ENCODE measurements at regions not wholly inside any gene's neighbourhood (a gene's known extent, or its start where the extent isn't known, plus 50 kb on each side); places are given as distances from the start of the nearest gene placed in this dataset.

DNA sequence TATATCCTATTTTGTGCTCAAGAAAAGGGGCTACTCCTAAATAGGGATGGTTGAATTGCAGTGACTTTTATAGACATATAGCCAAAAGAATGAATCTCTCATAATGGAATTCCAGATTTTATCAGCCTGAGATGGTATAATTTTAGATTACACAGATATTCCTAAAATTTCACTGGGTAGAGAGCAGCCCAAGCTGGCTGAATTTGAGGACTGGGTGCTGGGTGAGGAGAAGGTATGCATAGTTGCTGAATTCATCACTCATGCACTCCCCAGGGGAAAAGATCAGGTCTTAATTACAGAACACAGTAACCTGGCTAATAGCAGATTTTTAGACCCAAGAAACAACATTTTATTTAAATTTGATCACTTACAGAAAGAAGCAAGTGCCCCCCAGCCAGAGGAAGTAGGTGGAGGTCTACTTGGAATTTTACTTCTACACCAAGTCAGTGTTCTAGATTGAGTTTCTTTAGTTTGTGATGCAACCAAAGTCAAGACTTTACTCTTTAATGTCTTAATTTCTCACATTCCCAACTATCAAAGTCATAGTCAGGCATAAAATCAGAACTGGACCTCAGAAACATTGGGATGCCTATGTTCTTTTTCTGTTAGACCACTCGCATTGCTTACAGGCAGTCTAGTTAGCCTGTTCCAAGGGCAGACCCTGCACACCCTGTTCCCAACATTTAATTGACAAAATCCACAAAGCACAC, 337.4 kb upstream of the PODXL start:
- TF ChIP-seq EZH2phosphoT487 (IDR thresholded peaks at IDR 0.05; ENCODE audit: borderline replicate concordance) = no peak
- TF ChIP-seq, protein P1, sequence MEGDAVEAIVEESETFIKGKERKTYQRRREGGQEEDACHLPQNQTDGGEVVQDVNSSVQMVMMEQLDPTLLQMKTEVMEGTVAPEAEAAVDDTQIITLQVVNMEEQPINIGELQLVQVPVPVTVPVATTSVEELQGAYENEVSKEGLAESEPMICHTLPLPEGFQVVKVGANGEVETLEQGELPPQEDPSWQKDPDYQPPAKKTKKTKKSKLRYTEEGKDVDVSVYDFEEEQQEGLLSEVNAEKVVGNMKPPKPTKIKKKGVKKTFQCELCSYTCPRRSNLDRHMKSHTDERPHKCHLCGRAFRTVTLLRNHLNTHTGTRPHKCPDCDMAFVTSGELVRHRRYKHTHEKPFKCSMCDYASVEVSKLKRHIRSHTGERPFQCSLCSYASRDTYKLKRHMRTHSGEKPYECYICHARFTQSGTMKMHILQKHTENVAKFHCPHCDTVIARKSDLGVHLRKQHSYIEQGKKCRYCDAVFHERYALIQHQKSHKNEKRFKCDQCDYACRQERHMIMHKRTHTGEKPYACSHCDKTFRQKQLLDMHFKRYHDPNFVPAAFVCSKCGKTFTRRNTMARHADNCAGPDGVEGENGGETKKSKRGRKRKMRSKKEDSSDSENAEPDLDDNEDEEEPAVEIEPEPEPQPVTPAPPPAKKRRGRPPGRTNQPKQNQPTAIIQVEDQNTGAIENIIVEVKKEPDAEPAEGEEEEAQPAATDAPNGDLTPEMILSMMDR (conservative IDR thresholded peaks at IDR 0.05; ENCODE audit: low read length) = no peak
- Histone ChIP-seq H3K79me2 (ENCODE audit: insufficient read depth, low read length) (no peaks in the 10 kb centered on the region), H4K20me1 (ENCODE audit: insufficient read depth, low read length, poor library complexity, severe bottlenecking) (no peaks in the 10 kb centered on the region), H3F3A (ENCODE audit: low read depth) (no peaks in the 10 kb centered on the region), H2AFZ (ENCODE audit: low read length) (no peak overlapping the region), H3K27me3 (ENCODE audit: insufficient read depth, low read length, poor library complexity, severe bottlenecking) (no peaks in the 10 kb centered on the region), H3K4me1 (ENCODE audit: insufficient read depth, low read length, poor library complexity, severe bottlenecking) (no peaks in the 10 kb centered on the region), H3K36me3 (ENCODE audit: insufficient read depth, low read length) (no peaks in the 10 kb centered on the region), H3K9me2 (replicated peaks; ENCODE audit: low read depth, low read length) (no peaks in the 10 kb centered on the region), H3K4me2 (ENCODE audit: low read depth, low read length, poor library complexity, severe bottlenecking) (no peak overlapping the region), H3K9me3 (ENCODE audit: insufficient read depth, low read depth, low read length) (no peaks in the 10 kb centered on the region), H3K9ac (ENCODE audit: low read depth, low read length, poor library complexity, severe bottlenecking) (no peak overlapping the region), H3K4me3 (ENCODE audit: low read length, poor library complexity, severe bottlenecking) (no peak overlapping the region)

DNA sequence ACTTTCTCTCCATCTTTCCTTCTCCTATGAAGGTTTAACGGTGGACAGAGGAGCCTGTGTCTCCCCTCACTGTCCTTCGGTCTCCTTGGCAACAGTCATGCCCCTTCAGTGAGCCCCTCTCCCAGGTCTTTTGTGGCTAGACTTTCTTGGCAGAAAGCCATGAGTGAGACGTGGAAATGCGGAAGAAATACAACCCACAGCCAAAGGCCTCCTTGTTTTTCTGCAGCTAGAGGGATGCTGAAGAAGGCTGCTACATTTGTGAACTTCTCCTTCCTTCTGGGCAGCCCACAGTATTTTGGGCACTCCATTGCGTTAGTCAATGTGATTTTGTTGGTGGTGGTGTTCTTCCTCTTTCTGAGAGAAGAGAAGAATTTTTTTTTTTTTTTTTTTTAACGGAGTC, 333.7 kb upstream of the PODXL start:
- no peaks in the 10 kb centered on the region for H3F3A ChIP-seq (ENCODE audit: low read depth)
- no peaks in the 10 kb centered on the region for H3K27me3 ChIP-seq (ENCODE audit: insufficient read depth, low read length, poor library complexity, severe bottlenecking)
- no peaks in the 10 kb centered on the region for H3K79me2 ChIP-seq (ENCODE audit: insufficient read depth, low read length)
- H2AFZ ChIP-seq (ENCODE audit: low read length) = no peak overlapping the region
- H3K9me2 ChIP-seq (replicated peaks; ENCODE audit: low read depth, low read length) = no peaks in the 10 kb centered on the region
- H3K4me1 ChIP-seq (ENCODE audit: insufficient read depth, low read length, poor library complexity, severe bottlenecking) = no peaks in the 10 kb centered on the region
- H3K9me3 ChIP-seq (ENCODE audit: insufficient read depth, low read depth, low read length) = no peaks in the 10 kb centered on the region
- TF ChIP-seq, protein P1 (conservative IDR thresholded peaks at IDR 0.05; ENCODE audit: low read length) = no peak
- TF ChIP-seq EZH2phosphoT487 (IDR thresholded peaks at IDR 0.05; ENCODE audit: borderline replicate concordance) = no peak
- no peak overlapping the region for H3K4me3 ChIP-seq (ENCODE audit: low read length, poor library complexity, severe bottlenecking)
- H4K20me1 ChIP-seq (ENCODE audit: insufficient read depth, low read length, poor library complexity, severe bottlenecking) = no peaks in the 10 kb centered on the region
- H3K9ac ChIP-seq (ENCODE audit: low read depth, low read length, poor library complexity, severe bottlenecking) = no peak overlapping the region
- no peaks in the 10 kb centered on the region for H3K36me3 ChIP-seq (ENCODE audit: insufficient read depth, low read length)
- H3K4me2 ChIP-seq (ENCODE audit: low read depth, low read length, poor library complexity, severe bottlenecking) = no peak overlapping the region

DNA sequence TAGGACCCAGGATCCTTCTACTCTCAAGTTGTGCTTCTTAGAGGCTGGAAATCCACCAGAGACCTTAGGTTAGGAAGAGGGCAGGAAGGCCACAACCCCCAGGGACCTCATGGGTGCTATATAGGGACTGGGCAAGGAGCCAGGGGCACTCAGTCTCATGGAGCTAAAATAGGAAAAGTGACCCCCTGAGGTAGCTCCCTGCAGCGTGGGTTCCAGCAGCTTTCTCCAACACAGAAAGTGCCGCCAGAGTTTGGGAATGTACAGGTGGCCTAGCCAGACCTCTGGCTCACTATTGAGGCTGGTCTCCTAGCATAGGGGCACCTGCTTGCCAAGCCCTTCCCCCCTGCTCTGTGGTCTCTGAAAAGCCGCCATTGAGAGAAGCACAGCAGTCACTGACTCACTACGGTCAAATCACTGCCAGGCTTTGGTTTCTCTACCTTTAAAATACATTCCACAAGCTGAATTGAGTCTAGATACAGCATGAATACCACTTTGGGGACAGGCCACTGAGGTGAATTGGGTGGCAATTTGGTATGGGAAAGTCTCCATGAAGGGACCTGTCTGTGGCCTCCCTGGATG, 333.2 kb upstream of the PODXL start:
- no peak overlapping the region for H3K4me2 ChIP-seq (ENCODE audit: low read depth, low read length, poor library complexity, severe bottlenecking)
- no peak overlapping the region for H3K4me3 ChIP-seq (ENCODE audit: low read length, poor library complexity, severe bottlenecking)
- no peaks in the 10 kb centered on the region for H3K4me1 ChIP-seq (ENCODE audit: insufficient read depth, low read length, poor library complexity, severe bottlenecking)
- no peaks in the 10 kb centered on the region for H4K20me1 ChIP-seq (ENCODE audit: insufficient read depth, low read length, poor library complexity, severe bottlenecking)
- no peaks in the 10 kb centered on the region for H3K36me3 ChIP-seq (ENCODE audit: insufficient read depth, low read length)
- no peak overlapping the region for H3K9ac ChIP-seq (ENCODE audit: low read depth, low read length, poor library complexity, severe bottlenecking)
- H3K9me2 ChIP-seq (replicated peaks; ENCODE audit: low read depth, low read length) = no peaks in the 10 kb centered on the region
- H2AFZ ChIP-seq (ENCODE audit: low read length) = no peak overlapping the region
- TF ChIP-seq, protein P1 (conservative IDR thresholded peaks at IDR 0.05; ENCODE audit: low read length) = no peak
- no peak for TF ChIP-seq EZH2phosphoT487 (IDR thresholded peaks at IDR 0.05; ENCODE audit: borderline replicate concordance)
- H3F3A ChIP-seq (ENCODE audit: low read depth) = no peaks in the 10 kb centered on the region
- no peaks in the 10 kb centered on the region for H3K79me2 ChIP-seq (ENCODE audit: insufficient read depth, low read length)
- no peaks in the 10 kb centered on the region for H3K27me3 ChIP-seq (ENCODE audit: insufficient read depth, low read length, poor library complexity, severe bottlenecking)
- H3K9me3 ChIP-seq (ENCODE audit: insufficient read depth, low read depth, low read length) = no peaks in the 10 kb centered on the region
